NCI-H526 (cell line): ENCODE measurements at regions not wholly inside any gene's neighbourhood (a gene's known extent, or its start where the extent isn't known, plus 50 kb on each side); places are given as distances from the start of the nearest gene placed in this dataset.
"Not testable (repeated sequence)": the region's sequence is repeated elsewhere in the genome, so short reads cannot be mapped to it uniquely, and the experiment has no call there.

ENCODE experiments used
- DNase-seq, 2 experiments: peaks; one replicate each; lab custom pipeline; 2025; lab: John Stamatoyannopoulos, UW

DNA sequence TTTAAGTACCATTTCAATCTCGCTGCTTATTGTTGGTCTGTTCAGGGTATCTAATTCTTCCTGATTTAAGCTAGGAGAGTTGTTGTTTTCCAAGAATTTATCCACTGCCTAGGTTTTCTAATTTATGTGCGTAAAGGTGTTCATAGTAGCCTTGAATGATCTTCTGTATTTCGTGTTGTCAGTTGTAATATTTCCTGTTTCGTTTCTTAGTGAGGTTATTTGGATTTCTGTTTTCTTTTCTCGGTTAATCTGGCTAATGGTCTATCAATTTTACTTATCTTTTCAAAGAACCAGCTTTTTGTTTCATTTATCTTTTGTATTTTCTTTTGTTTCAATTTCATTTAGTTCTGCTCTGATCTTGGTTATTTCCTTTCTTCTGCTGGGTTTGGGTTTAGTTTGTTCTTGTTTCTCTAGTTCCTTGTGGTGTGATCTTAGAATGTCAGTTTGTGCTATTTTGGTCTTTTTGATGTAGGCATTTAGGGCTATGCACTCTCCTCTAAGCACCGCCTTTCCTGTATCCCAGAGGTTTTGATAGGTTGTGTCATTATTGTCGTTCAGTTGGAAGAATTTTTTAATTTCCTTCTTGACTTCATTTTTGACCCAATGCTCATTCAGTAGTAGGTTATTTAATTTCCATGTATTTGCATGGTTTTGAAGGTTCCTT is 92.5 kb upstream of the CSRP2 start:
- DNase-seq = not testable (repeated sequence)

DNA sequence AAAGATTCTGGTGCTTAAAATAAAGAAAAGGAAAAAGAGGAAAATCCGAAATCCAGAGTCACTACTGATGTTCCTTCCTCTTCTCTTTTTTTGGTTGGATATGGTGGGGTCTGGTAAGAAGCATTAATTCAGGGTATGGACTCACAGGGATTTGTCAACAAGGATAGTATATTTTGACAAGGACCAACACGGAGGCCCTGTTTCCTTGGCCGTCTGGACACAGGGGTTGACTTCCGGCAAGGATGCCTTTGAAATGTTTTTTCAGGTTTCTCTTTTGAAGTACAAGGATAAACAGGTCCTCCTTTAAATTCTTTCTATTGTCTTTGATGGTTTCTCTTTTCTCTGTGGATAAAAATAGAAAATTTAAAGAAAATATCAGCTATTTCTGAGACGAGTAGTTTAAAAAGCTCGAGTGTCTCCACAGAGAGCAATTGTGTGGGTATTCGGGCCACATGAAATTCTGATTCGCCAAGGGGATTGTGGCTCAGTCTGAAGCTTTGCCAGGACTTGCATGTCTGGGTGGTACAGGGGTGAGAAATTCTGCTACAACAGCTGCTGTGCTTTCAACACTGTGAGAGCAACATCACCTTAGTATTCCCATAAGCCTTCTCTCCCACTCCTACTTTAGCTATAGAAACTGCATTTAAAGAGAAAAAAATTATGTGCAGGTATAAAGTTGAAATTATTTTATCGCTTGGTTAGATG is 88.5 kb upstream of the CSRP2 start:
- DNase-seq = no peak

DNA sequence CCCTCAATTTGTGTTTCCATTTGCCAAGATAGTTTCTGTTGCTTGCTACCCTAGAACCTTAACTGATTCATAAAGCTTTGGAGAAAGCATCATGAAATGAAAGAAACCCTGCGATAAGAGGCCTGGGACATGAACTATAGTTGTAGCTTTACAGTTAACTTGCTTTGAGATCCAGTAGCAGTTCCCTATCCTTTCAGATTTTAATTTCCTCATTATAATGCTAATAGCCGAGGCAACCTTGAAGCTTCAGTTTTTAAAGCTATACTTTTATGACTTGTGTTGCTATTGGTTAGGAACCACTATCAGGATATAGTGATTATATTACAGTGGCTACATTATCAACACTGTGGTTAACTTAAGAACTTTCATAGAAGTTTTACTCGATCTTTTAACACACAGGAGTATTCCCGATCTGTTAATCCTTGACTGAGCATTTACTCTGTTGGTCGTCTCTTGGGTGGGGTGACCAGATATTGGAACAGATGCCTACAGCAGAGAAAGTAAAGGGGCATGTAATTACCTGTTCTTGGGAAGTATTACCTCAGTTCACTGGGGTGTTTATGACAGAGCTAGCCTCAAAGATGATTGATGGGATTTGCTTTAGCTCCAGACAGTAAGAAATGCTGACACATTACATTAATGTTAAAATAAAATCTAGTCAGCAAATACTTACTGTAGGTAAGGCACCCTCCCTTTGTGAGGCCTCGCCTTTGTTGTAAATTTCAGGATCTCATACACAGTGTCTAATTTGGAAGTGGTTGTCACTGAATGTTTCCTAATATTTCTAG is 86.2 kb upstream of the CSRP2 start:
- no peak for DNase-seq

DNA sequence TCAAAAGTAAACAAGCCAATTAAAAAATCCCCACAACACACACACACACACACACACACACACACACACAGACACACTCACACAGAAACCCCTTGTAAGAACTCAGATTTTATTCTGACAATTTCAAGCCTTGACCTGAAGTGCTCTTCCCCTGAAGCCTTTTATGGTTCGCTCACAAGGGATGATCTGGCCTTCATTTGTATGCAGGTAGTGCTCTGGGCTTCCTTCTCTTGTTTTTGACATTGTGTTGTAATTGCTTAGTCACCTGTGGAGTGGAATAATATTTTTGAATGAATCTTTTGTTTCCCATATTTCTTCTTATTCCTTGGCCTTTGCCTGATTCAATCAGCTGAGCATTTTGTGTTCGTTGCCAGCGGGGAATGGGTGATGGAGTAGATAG is 83.3 kb upstream of the CSRP2 start:
- DNase-seq = no peak

DNA sequence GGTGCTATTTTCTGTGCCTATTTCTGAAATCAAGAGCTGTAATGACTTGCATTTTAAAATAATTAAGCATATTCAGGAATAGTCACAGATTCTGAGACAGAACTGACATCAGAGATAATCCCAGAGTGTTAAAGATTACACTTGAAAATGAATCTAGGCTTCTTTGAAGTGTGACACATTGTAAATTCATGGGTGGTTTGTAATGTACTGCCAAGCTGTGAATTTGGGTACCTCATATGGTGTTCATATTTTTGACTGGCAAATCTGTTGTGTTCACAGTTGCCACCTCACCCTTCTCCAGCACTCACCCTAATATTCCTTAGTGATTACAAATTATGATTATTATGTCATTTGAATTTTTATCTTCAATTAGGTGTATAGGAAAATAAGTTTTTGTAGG is 78.5 kb upstream of the CSRP2 start:
- no peak for DNase-seq

DNA sequence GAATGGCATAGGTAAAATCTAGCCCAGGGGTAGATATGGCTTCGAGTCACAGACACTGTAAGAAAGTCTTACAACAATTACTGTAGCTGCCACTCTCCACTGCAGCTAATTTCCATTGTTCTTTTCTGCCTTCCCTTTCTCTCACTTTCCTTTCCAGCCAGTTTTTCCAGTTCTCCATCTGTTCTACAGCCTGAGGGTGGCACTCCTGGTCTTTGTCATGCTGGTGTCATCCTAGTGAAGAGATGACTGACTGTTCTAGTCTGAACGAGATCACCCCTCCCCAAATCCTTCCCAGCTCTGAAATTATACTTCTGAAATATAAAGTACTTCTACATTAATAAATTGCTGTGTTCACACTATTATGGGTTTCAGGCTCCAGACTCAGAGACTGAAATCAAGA is 74.2 kb upstream of the CSRP2 start:
- peak in 1 of 2 experiments; percentile 36 for DNase-seq

DNA sequence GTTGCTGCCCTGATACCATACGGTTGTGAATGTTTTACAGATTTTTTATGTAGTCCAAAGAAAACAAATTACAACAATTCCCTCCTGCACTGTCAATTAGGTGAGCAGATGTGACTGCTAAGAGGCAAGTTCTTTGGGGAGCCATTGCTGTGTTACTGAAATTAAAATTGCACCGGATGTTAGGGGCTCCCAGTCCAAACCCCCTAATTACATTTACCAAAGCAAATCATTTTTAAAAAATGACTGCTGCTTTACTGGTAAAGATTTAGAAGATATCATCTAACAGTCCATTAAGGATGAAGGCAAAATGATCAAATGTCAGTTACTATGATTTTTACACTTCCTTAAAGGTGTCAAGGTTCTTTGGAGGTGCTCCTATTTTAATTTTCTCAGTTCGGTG is 70.1 kb upstream of the CSRP2 start:
- no peak for DNase-seq

DNA sequence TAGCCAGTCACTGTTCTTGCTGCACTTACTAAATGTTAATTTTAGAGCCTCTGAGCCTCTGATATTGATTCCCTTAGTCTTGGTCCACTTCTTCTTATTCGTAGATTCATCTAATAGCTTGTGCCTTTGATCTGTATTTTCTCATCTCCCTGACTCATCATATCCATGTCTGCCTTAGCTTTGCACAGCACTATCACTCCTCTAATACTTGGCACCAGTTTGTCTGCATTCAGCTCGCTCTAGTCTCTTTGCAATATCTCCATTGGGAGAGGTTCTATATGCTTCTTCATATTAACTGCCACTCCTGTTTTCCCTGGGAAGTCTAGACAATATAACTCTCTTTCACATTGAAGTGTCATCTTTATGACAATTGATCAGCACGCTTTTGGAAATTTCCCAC is 68.5 kb upstream of the CSRP2 start:
- DNase-seq = no peak

DNA sequence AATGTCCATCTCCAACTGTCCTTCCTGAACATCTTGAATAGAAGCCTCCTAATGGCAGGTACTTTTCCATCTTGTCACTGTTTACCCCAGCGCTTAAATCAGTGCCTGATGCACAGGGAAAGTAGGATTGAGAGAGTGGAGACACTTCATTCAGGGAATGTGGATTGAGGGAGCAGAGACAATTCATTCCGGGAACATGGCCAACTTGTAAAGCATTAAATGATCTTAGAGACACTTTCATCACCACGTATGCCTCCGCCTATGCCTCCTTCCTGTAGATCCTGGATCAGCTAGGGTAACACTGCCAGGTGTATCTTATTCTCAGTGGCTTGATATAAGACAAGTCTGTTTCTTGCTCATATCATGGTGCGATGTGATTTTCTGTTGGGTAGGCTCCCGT is 67.6 kb upstream of the CSRP2 start:
- no peak for DNase-seq

DNA sequence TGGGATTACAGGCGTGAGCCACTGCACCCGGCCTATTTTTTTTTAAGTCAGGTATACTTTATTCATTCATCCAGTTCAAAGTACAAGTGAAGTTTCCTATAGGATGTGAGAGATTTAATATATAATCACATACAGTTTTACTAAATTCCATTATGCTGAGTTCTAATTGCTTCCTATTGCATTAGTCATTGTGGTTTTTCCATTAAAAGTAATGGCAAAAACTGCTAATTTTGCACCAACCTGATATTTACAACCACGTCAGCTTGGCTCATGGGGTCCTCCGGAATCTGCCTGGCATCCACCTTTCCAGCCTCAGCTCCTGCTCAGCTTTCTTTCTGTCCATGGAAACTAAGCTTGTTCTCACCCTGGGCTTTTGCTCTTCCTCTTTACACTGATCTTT is 67.0 kb upstream of the CSRP2 start:
- DNase-seq = no peak

DNA sequence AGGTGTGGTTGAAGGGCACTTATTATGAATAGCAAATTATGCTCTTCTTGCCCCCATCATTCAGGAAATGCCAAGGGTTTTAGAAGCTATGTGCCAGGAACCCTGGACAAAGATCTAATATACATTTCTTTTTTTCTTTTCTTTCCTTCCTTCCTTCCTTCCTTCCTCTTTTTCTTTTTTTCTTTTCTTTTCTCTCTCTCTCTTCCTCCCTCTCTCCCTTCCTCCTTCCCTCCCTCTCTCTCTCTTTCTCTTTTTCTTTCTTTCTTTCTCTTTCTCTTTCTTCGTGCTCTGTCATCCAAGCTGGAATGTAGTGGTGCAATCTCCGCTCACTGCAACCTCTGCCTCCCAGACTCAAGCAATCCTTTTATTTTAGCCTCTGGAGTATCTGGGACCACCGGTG is 66.1 kb upstream of the CSRP2 start:
- no peak for DNase-seq

DNA sequence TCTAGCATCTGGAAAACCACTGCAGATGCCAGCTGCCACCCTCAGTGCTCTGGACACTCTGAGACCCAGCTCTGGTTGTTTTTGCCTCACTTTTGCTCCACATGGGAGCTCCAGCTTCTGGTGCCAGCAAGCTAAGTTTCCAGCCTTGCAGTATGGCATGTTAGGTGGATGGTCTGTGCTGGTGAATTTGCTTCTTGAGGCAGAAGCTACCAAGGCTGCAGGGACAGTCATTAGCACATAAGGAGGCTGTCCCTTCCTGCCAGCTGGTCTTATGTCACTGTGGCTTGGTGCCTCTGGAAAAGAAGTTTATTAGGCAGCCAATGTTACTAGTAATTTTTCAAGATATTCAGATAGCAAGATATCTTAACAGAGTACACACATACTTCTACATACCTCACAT is 64.2 kb upstream of the CSRP2 start:
- DNase-seq = no peak

DNA sequence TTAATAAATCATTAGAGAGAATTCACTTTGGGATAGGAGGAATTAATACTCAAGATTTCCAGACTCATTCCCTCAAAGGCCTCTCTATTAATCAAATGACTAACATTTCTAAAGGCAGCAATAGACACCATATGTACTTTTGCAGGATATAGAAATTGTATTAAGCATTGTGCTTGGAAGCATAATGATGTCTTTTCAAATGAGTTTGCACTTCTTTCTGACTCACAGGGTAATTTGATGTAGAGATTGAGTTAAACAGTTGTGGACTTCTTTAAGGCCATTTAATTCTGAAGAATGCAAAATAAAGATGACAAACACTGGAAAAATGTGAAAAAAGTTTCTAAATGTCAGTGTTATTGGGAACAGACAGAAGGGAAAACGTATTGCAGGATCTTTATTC is 63.4 kb upstream of the CSRP2 start:
- DNase-seq = no peak

DNA sequence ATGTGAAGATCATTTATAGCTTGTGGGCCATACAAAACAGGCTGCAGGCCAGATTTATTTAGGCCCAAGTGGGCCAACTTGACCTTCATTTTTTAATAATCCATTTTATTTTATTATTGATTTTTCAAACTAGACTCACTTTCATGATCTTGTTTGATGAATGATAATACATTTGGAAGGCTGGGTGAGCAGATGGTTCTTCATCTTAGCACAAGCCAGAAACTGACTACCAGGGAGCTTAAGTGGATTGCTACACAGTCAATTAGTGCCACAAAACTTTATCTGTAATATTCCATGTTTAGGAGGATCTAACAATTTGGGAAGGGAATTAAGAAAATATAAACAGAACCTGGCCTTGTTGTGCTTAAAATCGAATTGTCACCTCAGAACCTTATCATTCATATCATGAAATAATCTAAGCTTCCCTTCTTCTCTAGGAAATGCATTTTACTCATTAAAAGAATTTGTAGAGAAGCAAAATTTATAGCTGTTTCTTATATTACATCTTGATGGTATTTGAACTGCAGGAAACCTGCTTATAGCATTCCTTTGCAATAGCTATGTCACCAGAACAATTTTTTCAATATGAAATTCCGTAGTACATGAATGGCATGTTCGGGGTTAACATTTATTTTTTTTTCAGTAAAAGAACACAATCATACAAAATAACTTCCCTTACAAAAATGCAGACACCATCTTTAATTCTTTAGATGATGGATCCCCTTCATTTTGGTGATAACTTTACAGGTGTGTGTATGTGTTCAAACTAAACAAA is 62.0 kb upstream of the CSRP2 start:
- no peak for DNase-seq

DNA sequence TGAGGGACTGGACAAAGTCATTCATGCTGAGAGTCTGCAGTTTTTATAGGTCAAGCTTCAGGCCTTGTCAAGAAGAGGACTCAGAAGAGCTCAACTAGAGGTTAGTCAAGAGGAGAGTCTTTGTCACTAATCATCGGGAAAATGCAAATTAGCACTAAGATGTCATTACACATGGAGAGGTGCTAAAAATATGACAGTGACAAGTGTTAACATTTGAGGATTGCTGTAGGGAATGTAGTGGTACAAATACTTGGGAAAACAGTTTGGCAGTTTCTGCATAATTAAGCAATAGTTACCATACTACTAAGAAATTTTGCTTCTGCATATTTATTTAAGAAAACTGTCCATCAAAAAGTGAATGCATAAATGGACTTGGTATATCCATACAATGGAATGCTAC is 60.9 kb upstream of the CSRP2 start:
- peak in 1 of 2 experiments; percentile 2 for DNase-seq

DNA sequence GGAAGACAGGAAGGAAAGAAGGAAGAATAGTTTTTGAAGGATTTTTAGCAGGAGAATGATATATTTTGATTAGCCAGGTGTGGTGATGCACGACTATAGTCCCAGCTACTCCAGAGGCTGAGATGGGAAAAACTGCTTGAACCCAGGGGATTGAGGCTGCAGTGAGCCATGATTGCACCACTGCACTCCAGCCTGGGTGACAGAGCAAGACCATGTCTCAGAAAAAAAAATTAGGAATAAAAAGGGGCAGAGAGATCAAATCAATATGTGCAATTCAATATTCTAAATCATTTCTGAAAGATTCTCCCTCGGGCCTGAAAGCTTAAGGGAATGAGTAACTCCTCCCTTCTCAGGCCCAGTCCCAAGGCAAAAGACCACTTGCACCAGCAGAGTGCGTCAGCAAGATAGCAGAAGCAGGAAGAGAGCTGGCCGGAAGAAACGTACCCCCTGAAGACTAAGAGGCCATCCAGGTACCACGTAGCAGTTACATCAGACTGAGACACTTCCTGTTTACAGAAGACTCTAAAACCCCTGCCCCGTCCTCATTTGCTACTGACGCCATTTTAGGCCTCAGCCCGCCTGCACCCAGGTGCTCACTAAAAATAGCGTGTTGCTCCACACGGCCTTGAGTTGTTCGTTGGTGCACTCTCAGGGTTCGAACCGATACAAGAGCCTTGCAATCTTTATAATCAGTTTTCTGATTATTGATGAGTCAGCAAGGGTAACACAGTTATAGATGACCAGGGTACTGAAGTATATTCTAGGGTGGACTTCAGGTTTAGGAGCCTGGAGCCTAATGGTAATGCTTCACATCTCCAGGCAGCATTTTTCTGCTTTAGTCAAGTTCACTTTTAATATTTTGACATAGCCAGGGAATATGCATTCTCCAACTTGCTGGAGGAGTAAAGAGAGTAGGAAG is 57.7 kb upstream of the CSRP2 start:
- DNase-seq = no peak

DNA sequence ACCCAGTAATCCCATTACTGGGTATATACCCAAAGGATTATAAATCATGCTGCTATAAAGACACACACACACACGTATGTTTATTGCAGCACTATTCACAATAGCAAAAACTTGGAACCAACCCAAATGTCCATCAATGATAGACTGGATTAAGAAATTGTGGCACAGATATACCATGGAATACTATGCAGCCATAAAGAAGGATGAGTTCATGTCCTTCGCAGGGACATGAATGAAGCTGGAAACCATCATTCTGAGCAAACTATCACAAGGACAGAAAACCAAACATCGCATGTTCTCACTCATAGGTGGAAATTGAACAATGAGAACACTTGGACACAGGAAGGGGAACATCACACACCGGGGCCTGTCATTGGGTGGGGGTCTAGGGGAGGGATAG is 54.6 kb upstream of the CSRP2 start:
- not testable (repeated sequence) for DNase-seq

DNA sequence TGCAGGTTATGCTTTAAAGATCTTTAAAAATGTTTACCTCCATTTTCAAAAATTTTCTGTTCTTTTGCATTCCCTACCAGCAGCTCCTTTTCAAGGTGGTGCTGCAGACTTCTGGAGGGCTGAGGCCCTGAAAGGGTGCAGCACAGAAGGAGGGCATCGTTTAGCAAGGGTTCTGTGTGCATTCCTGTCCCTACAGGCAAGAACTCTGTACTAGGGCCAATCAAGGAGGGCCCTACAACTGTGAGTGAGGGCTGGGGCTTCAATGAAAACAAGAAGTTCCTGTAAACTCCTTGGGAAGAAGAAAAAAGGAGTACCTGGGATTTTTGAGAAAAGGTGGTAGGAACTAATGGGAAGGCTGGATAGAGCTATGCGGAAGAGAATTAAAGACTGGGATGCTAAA is 50.7 kb upstream of the CSRP2 start:
- DNase-seq = no peak
